Transverse colon (tissue), 4 donors: ENCODE measurements at regions not wholly inside any gene's neighbourhood (a gene's known extent, or its start where the extent isn't known, plus 50 kb on each side); places are given as distances from the start of the nearest gene placed in this dataset.

Experiments used
- EP300 ChIP-seq: sonication (generic); formaldehyde crosslinking; IDR thresholded peaks from one replicate; pipeline ENCODE4 v1.6.1; 2017; ENCODE audit warnings: antibody characterized with exemption, low read depth
- POLR2A ChIP-seq: fragments of 450-650 bp; IDR thresholded peaks from one replicate; pipeline ENCODE4 v1.6.1; 2016; ENCODE audit warnings: antibody characterized with exemption, mild to moderate bottlenecking, moderate library complexity
- POLR2AphosphoS5 ChIP-seq, 3 donors: sonication (generic); formaldehyde crosslinking; IDR thresholded peaks; one replicate each; pipeline ENCODE4 v1.6.1; 2016; ENCODE audit warnings: antibody characterized with exemption in 3 of 3
- TF ChIP-seq, protein P1 (sequence below), 5 experiments: fragments of 200-600 bp in 3 of 5; fragments of 450-650 bp in 2 of 5; sonication (generic) in 3 of 5; IDR thresholded peaks; 1 replicate in 2 of 5; 2 replicates in 3 of 5; pipeline ENCODE4 v1.5.1; 2016 to 2017; ENCODE audit warnings: antibody characterized with exemption in 5 of 5, inconsistent platforms in 3 of 5, mild to moderate bottlenecking in 2 of 5, moderate library complexity in 1 of 5

DNA sequence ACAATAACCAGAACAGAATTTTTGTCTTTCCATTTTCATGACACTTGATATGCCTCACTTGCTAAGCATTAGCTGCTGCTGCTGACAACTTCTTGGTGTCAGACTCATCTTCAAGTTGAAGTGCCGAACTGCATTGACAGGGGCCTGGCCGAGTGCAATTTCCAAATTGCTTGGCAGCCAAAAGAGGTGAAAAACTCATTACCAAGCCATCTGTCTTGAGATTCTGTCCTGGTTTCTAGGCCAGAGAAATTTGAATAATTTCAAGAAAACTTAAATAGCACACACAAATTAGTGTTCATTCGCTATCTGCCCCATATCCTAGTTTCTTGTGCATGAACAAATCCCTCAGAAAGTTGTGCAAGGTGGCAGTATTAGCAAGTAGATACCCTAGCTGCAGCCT, 165.3 kb upstream of the RASSF8 start:
- TF ChIP-seq POLR2A (no peak), EP300 (no peak), POLR2AphosphoS5 (IDR thresholded peaks at IDR 0.05) (no peak)
- TF ChIP-seq, protein P1, sequence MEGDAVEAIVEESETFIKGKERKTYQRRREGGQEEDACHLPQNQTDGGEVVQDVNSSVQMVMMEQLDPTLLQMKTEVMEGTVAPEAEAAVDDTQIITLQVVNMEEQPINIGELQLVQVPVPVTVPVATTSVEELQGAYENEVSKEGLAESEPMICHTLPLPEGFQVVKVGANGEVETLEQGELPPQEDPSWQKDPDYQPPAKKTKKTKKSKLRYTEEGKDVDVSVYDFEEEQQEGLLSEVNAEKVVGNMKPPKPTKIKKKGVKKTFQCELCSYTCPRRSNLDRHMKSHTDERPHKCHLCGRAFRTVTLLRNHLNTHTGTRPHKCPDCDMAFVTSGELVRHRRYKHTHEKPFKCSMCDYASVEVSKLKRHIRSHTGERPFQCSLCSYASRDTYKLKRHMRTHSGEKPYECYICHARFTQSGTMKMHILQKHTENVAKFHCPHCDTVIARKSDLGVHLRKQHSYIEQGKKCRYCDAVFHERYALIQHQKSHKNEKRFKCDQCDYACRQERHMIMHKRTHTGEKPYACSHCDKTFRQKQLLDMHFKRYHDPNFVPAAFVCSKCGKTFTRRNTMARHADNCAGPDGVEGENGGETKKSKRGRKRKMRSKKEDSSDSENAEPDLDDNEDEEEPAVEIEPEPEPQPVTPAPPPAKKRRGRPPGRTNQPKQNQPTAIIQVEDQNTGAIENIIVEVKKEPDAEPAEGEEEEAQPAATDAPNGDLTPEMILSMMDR (IDR thresholded peaks at IDR 0.05) = no peak
